OCI-LY3 (cell line): ENCODE measurements at regions not wholly inside any gene's neighbourhood (a gene's known extent, or its start where the extent isn't known, plus 50 kb on each side); places are given as distances from the start of the nearest gene placed in this dataset.

Experiments
- EZH2phosphoT487 ChIP-seq: fragments of 200-600 bp; shearing (Covaris generic); IDR thresholded peaks from 2 replicates; pipeline ENCODE4 v1.6.1; 2018; ENCODE audit warnings: antibody characterized with exemption, mixed run types, low read depth
- TF ChIP-seq, protein P1 (sequence below): fragments of 200-600, 300-600 bp; sonication (generic); IDR thresholded peaks from 2 replicates; pipeline ENCODE4 v1.5.1; 2014; ENCODE audit warnings: antibody characterized with exemption, low read length, low read depth

- TF ChIP-seq, protein P1, sequence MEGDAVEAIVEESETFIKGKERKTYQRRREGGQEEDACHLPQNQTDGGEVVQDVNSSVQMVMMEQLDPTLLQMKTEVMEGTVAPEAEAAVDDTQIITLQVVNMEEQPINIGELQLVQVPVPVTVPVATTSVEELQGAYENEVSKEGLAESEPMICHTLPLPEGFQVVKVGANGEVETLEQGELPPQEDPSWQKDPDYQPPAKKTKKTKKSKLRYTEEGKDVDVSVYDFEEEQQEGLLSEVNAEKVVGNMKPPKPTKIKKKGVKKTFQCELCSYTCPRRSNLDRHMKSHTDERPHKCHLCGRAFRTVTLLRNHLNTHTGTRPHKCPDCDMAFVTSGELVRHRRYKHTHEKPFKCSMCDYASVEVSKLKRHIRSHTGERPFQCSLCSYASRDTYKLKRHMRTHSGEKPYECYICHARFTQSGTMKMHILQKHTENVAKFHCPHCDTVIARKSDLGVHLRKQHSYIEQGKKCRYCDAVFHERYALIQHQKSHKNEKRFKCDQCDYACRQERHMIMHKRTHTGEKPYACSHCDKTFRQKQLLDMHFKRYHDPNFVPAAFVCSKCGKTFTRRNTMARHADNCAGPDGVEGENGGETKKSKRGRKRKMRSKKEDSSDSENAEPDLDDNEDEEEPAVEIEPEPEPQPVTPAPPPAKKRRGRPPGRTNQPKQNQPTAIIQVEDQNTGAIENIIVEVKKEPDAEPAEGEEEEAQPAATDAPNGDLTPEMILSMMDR: no peak
- no peak for TF ChIP-seq EZH2phosphoT487
Measured at GRCh38 chr22:49241174-49241851, 586.4 kb downstream of the BRD1 start.
